Suppressor macrophage (primary cell): ENCODE measurements at regions not wholly inside any gene's neighbourhood (a gene's known extent, or its start where the extent isn't known, plus 50 kb on each side); places are given as distances from the start of the nearest gene placed in this dataset.
A peak's percentile ranks its signal among the peaks of the same experiment; 100 is the strongest.
"Not testable (repeated sequence)": the region's sequence is repeated elsewhere in the genome, so short reads cannot be mapped to it uniquely, and the experiment has no call there.

ENCODE experiments used
- DNase-seq, 4 experiments: peaks; one replicate each; pipeline ENCODE4 v3.0.0-alpha.2; 2020 to 2022

GRCh38 chr2:106288873-106289272 lies 94.8 kb upstream of the UXS1 start:
- DNase-seq = no peak

- DNase-seq = no peak
Measured at GRCh38 chr2:106285237-106285829, 91.2 kb upstream of the UXS1 start.

GRCh38 chr2:106284691-106285202 lies 90.6 kb upstream of the UXS1 start:
- no peak for DNase-seq

GRCh38 chr2:106284255-106284654 lies 90.2 kb upstream of the UXS1 start:
- DNase-seq = no peak

GRCh38 chr2:106283228-106284152 lies 89.4 kb upstream of the UXS1 start:
- DNase-seq = not testable (repeated sequence)

GRCh38 chr2:106282462-106283170 lies 88.5 kb upstream of the UXS1 start:
- DNase-seq = no peak

GRCh38 chr2:106281907-106282430 lies 87.9 kb upstream of the UXS1 start:
- not testable (repeated sequence) for DNase-seq

- DNase-seq = no peak
Measured at GRCh38 chr2:106280722-106281446, 86.8 kb upstream of the UXS1 start.

- no peak for DNase-seq
Measured at GRCh38 chr2:106280224-106280623, 86.1 kb upstream of the UXS1 start.

GRCh38 chr2:106278112-106278876 lies 84.2 kb upstream of the UXS1 start:
- no peak for DNase-seq

- no peak for DNase-seq
Measured at GRCh38 chr2:106277426-106277825, 83.3 kb upstream of the UXS1 start.

- DNase-seq = no peak
Measured at GRCh38 chr2:106275971-106276370, 81.9 kb upstream of the UXS1 start.

- DNase-seq = no peak
Measured at GRCh38 chr2:106274668-106275067, 80.6 kb upstream of the UXS1 start.

GRCh38 chr2:106272216-106272807 lies 78.2 kb upstream of the UXS1 start:
- DNase-seq = peak; percentile 33 to 72 (median 68)

- no peak for DNase-seq
Measured at GRCh38 chr2:106270471-106270891, 76.4 kb upstream of the UXS1 start.

GRCh38 chr2:106269591-106270291 lies 75.6 kb upstream of the UXS1 start:
- peak; percentile 5 to 53 (median 36) for DNase-seq

GRCh38 chr2:106267997-106268396 lies 73.9 kb upstream of the UXS1 start:
- DNase-seq = no peak

GRCh38 chr2:106261871-106262321 lies 67.8 kb upstream of the UXS1 start:
- no peak for DNase-seq

GRCh38 chr2:106258859-106259258 lies 64.8 kb upstream of the UXS1 start:
- DNase-seq = not testable (repeated sequence)

- DNase-seq = no peak
Measured at GRCh38 chr2:106257830-106258229, 63.7 kb upstream of the UXS1 start.
